GM21381 (cell line): ENCODE measurements at regions not wholly inside any gene's neighbourhood (a gene's known extent, or its start where the extent isn't known, plus 50 kb on each side); places are given as distances from the start of the nearest gene placed in this dataset.
"Not testable (repeated sequence)": the region's sequence is repeated elsewhere in the genome, so short reads cannot be mapped to it uniquely, and the experiment has no call there.

Experiments used
- ATAC-seq: cut with Tn5 transposase; IDR thresholded peaks from one replicate; pipeline ENCODE4 v1.9.1; 2021; ENCODE audit warnings: mild to moderate bottlenecking, moderate library complexity; ENCODE audit not compliant: unreplicated experiment

DNA sequence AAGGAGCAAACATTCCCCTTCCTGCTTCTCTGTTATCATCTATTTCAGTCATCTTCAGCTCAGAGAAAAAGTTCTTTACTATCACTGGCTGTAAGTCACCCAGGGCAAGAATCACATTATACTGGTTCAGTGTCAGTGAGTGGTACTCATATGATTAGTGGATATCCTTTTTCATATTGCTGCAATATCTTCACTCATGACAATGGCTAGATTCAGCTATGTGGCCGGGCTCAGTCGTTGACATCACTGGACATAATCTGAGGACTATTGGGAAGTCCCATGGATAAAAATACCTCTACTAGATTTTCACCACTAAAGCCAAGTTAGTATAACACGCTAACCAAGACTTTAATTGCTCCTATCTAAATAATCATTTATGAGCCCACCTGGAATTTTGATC, 91.3 kb upstream of the UBE2E2 start:
- ATAC-seq = no peak

DNA sequence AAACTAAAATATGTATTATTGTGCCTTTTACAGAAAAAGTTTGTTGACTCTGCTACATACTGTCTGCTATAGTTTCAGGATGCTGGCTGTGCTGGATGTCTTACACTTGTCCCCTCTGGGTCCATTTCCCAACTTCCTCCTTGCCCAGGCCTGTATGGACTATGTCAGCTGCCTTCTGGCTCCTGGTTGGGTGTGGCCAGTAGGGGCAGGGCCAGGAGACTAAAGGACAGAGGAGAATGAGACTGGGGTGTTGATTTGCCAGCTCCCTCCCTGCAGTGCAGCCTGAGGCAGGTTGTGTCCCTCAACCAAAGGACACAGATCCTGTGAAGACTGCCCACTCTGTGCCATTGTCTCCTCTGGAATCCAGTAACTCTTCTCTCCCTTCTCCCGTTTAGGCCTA, 90.6 kb upstream of the UBE2E2 start:
- no peak for ATAC-seq

DNA sequence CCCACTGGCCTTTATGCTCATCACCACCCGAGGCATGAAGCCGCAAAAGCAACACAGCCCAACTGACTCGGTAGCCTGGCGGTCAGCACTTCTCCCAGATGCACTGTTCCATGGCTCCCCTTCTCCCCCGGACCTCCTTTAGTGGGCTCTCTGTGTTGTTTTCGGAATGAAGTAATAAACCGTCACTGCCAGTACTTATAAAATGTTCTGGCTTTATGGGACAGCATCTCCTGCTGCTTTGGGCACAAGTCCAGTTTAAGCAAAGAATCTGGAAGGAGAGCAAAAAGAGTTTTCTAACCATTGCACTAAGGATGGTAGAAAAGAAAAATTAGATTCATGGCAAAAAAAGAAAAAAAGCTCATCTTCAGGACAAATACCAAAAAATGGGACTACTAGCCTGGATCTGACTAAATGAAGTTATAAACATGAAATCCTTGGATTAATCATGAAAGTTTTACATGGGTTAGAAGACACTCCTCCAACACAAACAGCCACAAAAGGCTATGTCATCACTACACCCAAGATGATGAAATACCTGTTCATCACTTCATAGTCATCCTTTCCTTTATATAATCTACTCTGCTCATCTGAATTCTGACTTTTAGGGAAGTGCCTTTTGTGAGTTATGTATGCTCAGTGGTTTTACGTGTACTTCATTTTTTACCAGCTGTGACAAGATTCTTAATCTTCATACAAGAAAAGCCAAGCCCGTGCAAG, 89.5 kb upstream of the UBE2E2 start:
- ATAC-seq = no peak

DNA sequence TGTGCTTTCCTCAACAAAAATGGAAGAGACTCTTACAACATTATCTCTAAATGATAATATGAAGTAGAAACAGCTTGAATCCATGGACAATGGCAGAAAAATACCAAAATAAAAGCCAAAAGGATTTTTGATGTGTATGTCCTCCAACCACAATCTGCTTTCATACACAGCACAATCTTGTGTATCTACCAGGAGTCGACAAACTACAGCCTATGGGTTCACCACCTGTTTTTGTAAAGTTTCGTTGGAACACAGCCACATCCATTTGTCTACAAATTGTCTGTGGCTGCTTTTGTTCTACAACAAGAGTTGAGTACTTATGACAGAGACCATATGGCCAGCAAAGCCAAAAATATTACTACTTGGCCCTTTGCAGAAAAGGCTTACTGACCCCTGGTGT, 88.7 kb upstream of the UBE2E2 start:
- no peak for ATAC-seq

DNA sequence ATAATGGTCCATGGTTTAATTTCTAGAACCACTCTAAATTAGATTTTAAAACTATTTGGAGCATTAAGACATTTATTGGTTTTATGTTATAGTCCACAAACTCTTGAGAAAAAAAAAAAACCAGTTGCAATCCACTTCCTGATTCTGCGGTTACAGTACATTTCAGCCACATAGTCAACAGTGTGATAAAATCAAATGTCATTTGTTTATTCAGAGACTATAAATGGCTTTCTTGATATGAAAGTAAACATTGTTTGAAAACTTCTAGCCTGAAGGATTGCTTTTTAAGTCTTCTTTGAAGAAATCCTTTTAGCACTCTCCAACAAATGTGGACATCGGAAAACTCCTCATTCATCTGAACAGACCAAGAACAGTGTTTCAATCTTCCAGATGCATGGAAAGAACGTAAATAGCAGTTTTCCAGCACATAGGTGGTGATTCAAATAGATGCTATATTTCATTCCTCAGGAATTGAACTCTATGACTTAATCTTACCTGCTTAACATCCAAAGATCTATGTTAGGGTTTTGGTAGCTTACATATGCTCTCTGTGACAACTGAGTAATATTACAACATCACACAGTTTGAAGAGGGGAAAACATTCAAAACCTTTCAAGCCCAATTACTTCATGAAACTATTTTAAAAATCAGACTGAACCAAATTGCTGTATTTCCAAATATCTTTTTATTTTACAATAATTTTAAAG, 87.8 kb upstream of the UBE2E2 start:
- no peak for ATAC-seq

DNA sequence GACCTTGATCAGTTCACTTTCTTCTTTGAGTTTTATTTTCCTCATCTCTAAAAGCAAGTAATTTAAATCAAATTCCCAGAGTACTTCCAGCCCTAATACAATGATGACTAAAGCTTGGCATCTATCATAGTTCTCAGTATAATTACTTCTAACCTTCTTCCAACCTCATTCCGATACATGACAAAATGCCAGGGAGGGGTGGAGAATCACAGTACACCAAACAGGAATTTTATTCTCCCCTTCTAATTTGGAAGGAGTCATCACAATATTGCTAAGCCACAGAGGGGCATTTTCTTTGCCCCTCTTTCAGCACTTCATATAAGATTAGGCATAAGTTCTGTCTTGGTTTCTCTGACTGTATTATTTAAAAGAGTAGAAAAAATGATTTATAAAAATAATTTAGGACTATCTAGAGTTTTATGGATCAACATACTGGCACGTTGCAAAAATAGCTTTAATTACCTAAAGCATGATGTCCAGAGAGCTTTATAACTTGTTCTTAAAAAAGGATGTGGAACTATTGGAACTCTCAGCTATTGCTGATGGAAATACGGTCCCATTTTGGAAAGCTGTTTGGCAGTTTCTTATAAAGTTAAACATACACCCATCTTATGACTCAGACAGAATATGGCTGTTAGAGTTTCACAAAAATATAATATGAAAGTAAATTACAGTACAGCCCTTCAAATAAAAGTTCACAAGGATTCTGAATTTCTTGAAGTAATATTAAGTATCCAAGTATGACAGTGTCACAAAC, 86.9 kb upstream of the UBE2E2 start:
- no peak for ATAC-seq

DNA sequence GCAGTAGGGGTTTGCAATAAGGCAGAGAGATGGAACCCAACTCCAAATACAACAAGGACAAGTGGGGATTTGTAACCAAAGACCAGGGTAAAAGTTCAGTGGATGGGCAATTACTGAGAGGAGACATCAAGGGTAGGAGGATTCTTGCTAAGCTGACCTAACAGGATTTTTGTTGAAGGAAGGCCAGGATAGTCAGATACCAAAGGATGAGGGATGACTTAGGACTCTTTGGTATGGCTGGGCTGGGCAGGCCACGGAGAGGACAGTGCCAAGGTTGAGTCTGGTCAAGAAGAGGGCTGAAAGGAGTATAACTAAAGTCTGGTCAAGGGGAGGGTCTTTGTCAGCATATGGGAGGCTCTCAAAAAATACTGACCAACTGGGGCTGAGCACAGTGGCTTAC, 85.3 kb upstream of the UBE2E2 start:
- ATAC-seq = no peak

DNA sequence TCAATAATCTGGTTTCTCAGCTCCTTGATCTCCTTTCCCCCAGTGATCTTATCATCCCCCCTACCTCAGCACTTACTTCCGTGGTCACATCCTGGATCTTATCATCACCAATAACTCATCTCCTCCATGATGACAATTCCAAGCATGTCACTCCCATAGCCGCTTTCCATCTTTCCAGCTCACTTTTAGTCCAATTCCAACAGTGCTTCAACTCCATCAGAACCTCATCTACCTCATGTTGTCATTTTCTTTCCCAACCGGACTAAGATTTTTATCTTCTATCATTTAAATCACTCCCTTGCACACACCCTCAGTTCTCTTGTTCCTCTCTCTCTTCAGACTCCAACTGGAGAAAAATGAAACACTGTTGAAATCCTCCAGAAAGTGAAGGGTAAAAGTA, 75.9 kb upstream of the UBE2E2 start:
- ATAC-seq = no peak

DNA sequence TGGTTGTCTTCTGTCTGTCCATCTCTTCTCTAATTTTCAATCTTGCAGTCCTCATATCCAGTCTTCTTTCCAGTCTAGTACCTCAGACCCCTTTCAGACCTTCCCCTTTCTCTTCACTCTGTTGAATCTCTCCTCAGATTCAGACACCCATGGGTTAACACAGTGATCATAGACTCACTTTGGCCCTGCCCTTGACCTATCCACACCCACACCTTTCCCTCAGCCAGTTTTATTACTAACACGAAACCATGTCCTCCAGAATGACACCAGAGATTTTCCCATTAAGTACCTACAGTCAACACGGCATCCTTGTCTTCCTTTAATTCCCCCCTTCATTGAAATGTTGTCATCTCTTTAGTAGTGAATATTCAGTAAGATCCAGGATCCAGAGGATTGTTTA, 74.5 kb upstream of the UBE2E2 start:
- ATAC-seq = no peak

DNA sequence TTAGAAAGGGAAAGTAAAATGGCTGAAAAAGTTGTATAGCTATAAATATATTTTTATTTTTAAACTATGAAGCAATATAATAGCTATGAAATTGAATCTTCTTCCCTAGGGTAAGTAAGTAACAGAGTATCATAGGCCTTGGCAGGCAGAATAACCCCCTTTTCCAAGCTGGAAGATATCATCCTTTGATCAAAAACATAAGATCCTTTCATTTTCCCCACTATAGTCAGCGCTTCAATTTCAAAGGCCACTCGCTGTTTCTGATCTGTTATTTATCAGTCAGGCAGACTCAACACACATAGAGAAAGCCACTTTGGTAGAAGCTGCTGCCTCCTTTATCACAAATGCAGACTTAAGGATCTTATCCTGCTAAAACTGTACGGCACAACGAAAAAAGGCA, 74.0 kb upstream of the UBE2E2 start:
- ATAC-seq = no peak

DNA sequence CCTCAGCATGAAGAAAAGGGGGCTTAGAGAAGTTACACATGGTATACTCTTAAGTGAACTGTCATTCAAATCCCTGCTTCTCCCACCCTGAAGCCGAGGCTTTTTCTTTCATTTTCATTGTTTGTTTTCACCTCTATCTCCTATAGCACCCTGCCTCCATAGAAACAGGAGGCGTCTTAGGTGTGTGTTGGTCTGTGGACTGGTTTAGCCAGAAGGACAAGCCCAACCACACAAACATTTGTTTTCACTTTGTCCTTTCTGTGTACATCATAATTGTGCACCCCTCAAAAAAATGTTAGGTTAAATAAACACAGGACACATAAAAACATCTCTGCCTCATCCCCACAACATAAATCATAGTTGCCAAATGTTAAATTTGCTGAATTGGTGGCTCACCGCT, 73.3 kb upstream of the UBE2E2 start:
- ATAC-seq = no peak

DNA sequence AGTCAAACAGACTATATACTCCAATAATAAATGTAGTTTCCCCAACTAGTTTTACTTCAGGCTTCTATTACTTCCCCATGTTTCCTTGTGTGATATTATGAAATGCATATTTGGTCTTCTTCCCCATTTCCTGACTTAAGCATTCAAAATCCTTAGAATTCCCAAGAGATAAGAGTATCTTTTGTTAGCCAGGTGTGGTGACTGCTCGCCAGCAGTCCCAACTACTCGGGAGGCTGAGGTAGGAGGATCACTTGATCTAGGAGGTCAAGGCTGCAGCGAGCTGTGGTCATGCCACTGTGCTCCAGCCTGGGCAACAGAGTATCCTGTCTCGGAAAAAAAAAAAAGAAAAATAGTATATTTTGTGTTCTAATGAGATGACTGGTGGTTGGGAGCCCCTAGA, 72.7 kb upstream of the UBE2E2 start:
- no peak for ATAC-seq

DNA sequence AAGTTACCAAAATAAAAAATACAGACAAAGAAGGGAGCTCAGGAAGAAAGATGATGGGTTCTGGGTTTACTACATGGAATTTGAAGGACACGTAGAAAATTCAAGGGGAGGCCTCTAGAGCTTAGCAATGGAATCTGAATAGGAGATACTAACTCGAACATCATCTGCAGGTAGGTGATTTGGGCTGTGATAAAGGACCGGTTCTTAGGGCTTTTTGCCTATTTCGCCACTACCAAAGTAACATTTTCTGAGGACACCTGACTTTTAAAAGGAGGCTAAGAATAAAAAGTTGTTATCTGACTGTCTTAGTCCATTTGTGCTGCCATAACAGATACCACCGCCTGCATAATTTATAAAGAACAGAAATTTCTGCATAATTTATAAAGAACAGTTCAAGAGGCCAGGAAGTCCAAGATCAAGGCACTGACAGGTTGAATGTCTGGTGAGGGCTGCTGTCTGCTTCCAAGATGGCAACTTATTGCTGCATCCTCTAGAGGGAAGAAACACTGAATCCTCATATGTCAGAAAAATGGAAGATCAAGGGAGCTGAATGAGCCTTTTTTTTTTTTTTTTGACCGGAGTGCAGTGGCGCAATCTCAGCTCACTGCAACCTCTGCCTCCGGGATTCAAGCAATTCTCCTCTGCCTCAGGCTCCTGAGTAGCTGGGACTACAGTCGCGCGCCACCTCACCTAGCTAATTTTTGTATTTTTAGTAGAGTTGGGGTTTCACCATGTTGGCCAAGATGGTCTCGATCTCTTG, 67.9 kb upstream of the UBE2E2 start:
- no peak for ATAC-seq

DNA sequence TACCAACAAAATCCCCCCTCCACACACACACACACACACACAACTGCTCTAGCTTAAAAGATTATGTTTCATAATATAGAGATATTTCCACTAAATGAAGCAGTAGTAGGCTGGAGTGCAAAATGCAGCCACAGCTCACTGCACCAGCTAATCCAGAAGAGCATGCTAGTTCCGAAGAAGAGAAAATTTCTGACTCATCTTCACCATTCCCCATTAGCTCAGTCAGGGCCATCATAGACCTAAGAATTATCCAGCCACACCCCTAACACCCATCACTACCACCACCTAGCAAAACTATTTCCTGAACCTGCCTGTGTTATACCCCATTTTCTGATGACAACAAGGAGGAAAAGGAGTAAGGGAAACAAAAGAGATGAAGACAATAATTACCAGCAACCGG, 67.1 kb upstream of the UBE2E2 start:
- ATAC-seq = no peak

DNA sequence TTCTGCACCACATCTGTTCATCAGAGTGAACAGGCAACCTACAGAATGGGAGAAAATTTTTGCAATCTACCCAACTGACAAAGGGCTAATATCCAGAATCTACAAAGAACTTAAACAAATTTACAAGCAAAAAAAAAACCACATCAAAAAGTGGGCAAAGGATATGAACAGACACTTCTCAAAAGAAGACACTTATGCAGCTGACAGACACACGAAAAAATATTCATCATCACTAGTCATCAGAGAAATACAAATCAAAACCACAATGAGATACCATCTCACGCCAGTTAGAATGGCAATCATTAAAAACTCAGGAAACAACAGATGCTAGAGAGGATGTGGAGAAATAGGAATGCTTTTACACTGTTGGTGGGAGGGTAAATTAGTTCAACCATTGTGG, 59.1 kb upstream of the UBE2E2 start:
- not testable (repeated sequence) for ATAC-seq

DNA sequence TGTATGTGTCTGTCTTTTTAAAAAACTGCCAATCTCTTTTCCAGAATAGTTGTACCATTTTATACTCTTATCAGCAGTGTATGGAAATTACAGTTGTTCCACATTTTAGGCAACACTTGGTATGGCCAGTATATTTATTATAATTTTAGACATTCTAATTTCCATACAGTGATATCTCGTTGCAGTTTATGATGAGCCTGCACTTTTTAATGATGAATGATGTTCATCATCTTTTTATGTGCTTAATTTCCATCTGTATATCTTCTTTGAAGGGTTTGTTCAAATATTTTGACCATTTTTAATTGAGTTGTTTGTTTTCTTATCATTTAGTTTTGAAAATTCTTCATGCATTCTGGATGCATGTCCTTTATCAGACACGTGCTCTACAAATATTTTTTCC, 57.0 kb upstream of the UBE2E2 start:
- no peak for ATAC-seq

DNA sequence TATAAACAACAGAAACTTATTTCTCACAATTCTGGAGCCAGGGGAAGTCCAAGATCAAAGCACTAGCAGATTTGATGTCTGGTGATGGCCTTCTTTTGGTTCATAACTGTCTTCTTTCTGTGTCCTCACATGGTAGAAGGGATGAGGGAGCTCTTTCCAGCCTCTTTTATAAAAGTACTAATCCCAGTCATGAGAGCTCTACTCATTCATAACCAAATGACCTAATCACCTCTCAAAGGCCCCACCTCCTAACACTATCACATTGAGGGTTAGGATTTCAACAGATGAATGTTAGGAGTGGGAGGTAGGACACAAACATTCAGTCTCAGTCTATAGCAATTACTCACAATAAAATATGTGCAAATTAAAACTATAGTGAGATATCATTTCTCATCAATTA, 50.1 kb upstream of the UBE2E2 start:
- ATAC-seq = no peak
